ENCODE measurements at regions not wholly inside any gene's neighbourhood (a gene's known extent, or its start where the extent isn't known, plus 50 kb on each side); places are given as distances from the start of the nearest gene placed in this dataset.

DNA sequence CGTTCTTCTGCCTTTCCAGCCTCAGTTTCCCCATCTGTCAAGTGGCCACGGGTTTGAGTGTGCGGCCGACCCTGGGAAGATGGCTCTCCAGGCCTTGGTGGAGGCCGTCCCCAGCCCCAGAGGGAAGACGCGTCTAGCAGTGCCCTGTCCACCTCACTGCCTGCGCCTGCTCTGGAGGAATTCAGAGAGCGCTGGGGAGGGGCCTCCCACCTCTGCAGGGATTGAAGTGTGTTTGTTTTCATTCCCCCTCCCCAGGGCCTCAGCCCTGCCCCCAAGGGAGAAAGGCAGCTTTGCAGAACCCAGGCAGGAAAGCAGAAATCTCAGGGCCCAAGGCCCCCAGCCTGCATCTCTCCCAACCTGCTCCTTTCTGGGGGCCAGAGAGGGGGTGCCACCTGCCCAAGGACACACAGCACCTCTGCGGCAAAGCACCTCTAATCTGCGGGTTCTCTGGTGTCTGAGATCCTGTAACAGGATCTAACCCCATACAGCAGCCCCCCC, 91.0 kb downstream of the MICALL2 start:
- intact Hi-C loops (cut with DNase I), result no loop called here
- TF ChIP-seq CTCF (IDR thresholded peaks at IDR 0.05), result no peak
- no peaks in the 10 kb centered on the region for H3K9me3 ChIP-seq
- H3K36me3 ChIP-seq, result no peaks in the 10 kb centered on the region
- no peak overlapping the region for H3K27ac ChIP-seq
- H3K27me3 ChIP-seq, result peaks cover 17% of the 10 kb centered on the region
- H3K4me1 ChIP-seq, result no peaks in the 10 kb centered on the region
- no peak overlapping the region for H3K4me3 ChIP-seq
- DNase-seq (ENCODE audit: low spot score in 2 of 2), result no peak

GRCh38 chr7:1368682-1369571, 90.3 kb downstream of the MICALL2 start:
- Histone ChIP-seq H3K36me3 (no peaks in the 10 kb centered on the region), H3K4me3 (no peak overlapping the region), H3K27ac (no peak overlapping the region), H3K4me1 (no peaks in the 10 kb centered on the region), H3K27me3 (peaks cover 17% of the 10 kb centered on the region), H3K9me3 (no peaks in the 10 kb centered on the region)
- TF ChIP-seq CTCF (IDR thresholded peaks at IDR 0.05), result no peak
- DNase-seq (ENCODE audit: low spot score in 2 of 2), result no peak
- intact Hi-C loops (cut with DNase I), result no loop called here

GRCh38 chr7:1369916-1370657, 89.2 kb downstream of the MICALL2 start:
- Histone ChIP-seq H3K27me3 (peaks cover 17% of the 10 kb centered on the region), H3K4me3 (no peak overlapping the region), H3K27ac (no peak overlapping the region), H3K9me3 (no peaks in the 10 kb centered on the region), H3K36me3 (no peaks in the 10 kb centered on the region), H3K4me1 (no peaks in the 10 kb centered on the region)
- no peak for TF ChIP-seq CTCF (IDR thresholded peaks at IDR 0.05)
- intact Hi-C loops (cut with DNase I), result no loop called here
- no peak for DNase-seq (ENCODE audit: low spot score in 2 of 2)

- H3K4me1 ChIP-seq, result no peaks in the 10 kb centered on the region
- no peak for DNase-seq (ENCODE audit: low spot score in 2 of 2)
- no peaks in the 10 kb centered on the region for H3K9me3 ChIP-seq
Measured at GRCh38 chr7:1370738-1371137, 88.5 kb downstream of the MICALL2 start.

DNA sequence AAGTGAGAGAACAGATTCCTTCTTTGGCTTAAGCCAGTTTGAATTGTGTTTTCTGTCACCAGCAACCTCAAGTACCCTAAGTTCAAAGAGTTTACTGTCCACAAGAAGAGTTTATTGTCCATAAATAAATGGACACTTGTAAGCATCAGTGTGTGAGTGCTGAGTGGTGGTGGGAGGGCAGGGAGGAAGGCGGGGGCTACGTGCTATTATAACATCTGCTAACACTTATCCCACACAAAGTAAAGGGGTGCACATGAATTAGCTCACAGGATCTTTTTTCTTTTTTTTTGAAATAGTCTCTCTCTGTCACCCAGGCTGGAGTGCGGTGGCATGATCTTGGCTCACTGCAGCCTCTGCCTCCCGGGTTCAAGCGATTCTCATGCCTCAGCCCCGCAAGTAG, 87.2 kb downstream of the MICALL2 start:
- peaks cover 17% of the 10 kb centered on the region for H3K27me3 ChIP-seq
- intact Hi-C loops (cut with DNase I), result no loop called here
- TF ChIP-seq CTCF (IDR thresholded peaks at IDR 0.05), result no peak
- H3K36me3 ChIP-seq, result no peaks in the 10 kb centered on the region
- DNase-seq (ENCODE audit: low spot score in 2 of 2), result no peak
- H3K4me3 ChIP-seq, result no peak overlapping the region
- H3K9me3 ChIP-seq, result no peaks in the 10 kb centered on the region
- no peaks in the 10 kb centered on the region for H3K4me1 ChIP-seq
- H3K27ac ChIP-seq, result no peak overlapping the region

More at GRCh38 chr7:1370738-1371137, 88.5 kb downstream of the MICALL2 start:
- Histone ChIP-seq H3K27ac (no peak overlapping the region), H3K4me3 (no peak overlapping the region), H3K36me3 (no peaks in the 10 kb centered on the region), H3K27me3 (peaks cover 17% of the 10 kb centered on the region)
- intact Hi-C loops (cut with DNase I), result no loop called here
- no peak for TF ChIP-seq CTCF (IDR thresholded peaks at IDR 0.05)

Data from ascending aorta (tissue), 2 donors.